ENCODE measurements at regions not wholly inside any gene's neighbourhood (a gene's known extent, or its start where the extent isn't known, plus 50 kb on each side); places are given as distances from the start of the nearest gene placed in this dataset.

DNA sequence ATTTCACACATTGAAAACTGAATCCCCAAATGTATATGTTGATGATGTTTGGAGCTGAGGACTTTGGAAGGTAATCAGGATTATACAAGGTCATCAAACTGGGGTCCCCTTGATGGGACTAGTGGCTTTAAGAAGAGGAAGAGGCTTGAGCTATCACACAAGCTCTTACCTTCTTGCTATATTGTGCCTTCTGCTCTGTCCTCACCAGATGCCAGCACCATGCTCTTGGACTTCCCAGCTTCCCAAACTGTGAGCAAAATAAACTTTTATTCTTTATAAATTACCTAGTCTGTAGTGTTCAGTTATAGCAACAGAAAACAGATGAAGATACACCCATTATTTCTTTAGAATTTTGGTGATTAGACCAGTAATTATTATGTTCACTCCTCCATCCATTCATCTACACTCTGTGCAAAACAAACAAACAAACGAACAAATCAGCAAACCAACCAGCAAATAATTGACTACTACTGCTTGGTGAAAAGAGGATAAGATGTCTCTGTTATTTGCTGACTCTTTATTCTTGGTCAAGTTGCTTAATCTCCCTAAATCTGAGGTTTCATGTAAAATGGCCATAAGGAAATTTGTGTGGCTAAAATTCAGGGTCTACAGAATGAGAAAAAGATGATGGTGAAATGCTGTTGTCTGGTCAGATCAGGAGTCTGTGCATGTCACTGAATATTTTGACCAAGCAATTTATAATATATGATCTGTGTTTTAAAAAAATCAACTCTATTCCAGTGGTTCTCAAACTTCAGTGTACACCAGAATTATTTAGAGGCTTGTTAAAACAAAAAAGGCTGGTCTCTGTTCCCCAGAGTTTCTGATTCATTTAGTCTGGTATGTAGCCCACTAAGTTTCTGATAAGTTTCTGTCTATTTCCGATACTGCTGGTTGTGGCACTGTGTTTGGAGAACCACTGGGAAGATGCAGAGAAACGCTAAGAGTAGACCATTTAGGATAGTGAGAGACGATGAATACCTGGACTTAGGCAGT, 854.1 kb downstream of the MAT2B start:
- DNase-seq (ENCODE audit: low read depth, low spot score) (no peak), FAIRE-seq (no peak)
- intact Hi-C loops (cut with micrococcal nuclease): no loop called here
- H3K4me3 ChIP-seq (replicated peaks in 1 of 3; ENCODE audit: insufficient read depth in 1 of 3, low read depth in 1 of 3, low read length in 3 of 3): no peak overlapping the region
- POLR2A ChIA-PET: no interaction called here
- H3K4me2 ChIP-seq (ENCODE audit: insufficient read depth, low read length): no peak overlapping the region
- no peaks in the 10 kb centered on the region for H3K9me1 ChIP-seq (replicated peaks; ENCODE audit: control insufficient read depth, extremely low read depth, insufficient read depth, low read length)
- no peak overlapping the region for H2AFZ ChIP-seq (ENCODE audit: low read depth, low read length)
- CTCF ChIA-PET: interaction anchor here (1.0 to 1.7 kb wide), 3 partner anchors 14 to 75 kb away, joined by 3 read pairs; no protein-coding TSS in a partner anchor
- H4K20me1 ChIP-seq (replicated peaks; ENCODE audit: control insufficient read depth, extremely low read depth, insufficient read depth, low read length): no peaks in the 10 kb centered on the region
- no peaks in the 10 kb centered on the region for H3K79me2 ChIP-seq (ENCODE audit: control insufficient read depth, insufficient read depth, low read length)
- no TSS peak for BruUV-seq (replicated peaks)
- dilution Hi-C loops (cut with MboI; ENCODE audit: extremely low pct_ligation_motif_present, low sequenced_read_pairs): no loop called here
- TF ChIP-seq, protein P1, sequence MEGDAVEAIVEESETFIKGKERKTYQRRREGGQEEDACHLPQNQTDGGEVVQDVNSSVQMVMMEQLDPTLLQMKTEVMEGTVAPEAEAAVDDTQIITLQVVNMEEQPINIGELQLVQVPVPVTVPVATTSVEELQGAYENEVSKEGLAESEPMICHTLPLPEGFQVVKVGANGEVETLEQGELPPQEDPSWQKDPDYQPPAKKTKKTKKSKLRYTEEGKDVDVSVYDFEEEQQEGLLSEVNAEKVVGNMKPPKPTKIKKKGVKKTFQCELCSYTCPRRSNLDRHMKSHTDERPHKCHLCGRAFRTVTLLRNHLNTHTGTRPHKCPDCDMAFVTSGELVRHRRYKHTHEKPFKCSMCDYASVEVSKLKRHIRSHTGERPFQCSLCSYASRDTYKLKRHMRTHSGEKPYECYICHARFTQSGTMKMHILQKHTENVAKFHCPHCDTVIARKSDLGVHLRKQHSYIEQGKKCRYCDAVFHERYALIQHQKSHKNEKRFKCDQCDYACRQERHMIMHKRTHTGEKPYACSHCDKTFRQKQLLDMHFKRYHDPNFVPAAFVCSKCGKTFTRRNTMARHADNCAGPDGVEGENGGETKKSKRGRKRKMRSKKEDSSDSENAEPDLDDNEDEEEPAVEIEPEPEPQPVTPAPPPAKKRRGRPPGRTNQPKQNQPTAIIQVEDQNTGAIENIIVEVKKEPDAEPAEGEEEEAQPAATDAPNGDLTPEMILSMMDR (IDR thresholded peaks at IDR 0.05; ENCODE audit: extremely low read depth in 1 of 2, insufficient read depth in 1 of 2, low read depth in 1 of 2, low read length in 2 of 2): no peak
- no peak for TF ChIP-seq GATA2 (IDR thresholded peaks at IDR 0.05; ENCODE audit: insufficient read depth, insufficient read length, low read depth, low read length)
- TF ChIP-seq POLR2A (IDR thresholded peaks at IDR 0.05; ENCODE audit: low read depth, low read length): no peak
- TF ChIP-seq, protein P2, sequence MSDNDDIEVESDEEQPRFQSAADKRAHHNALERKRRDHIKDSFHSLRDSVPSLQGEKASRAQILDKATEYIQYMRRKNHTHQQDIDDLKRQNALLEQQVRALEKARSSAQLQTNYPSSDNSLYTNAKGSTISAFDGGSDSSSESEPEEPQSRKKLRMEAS (IDR thresholded peaks at IDR 0.05; ENCODE audit: insufficient read depth, insufficient read length): no peak
- no peak for TF ChIP-seq JUN (IDR thresholded peaks at IDR 0.05; ENCODE audit: borderline replicate concordance, insufficient read depth, insufficient read length, low read depth)
- no peak for TF ChIP-seq FOS (IDR thresholded peaks at IDR 0.05; ENCODE audit: borderline replicate concordance, insufficient read depth, low read length)
- no peak for TF ChIP-seq POLR2AphosphoS5 (IDR thresholded peaks at IDR 0.05; ENCODE audit: insufficient read depth, low read depth, low read length)
- TF ChIP-seq MYC (IDR thresholded peaks at IDR 0.05; ENCODE audit: low read depth, low read length): no peak
- no peak for TF ChIP-seq EZH2 (IDR thresholded peaks at IDR 0.05; ENCODE audit: borderline replicate concordance, low read depth, low read length, severe bottlenecking)
- H3K36me3 ChIP-seq (ENCODE audit: control insufficient read depth in 2 of 2, extremely low read depth in 1 of 2, insufficient read depth in 2 of 2, low read length in 2 of 2): no peaks in the 10 kb centered on the region
- no peak overlapping the region for H3K9ac ChIP-seq (replicated peaks; ENCODE audit: extremely low read depth, insufficient read depth, low read length)
- no peaks in the 10 kb centered on the region for H3K4me1 ChIP-seq (ENCODE audit: control insufficient read depth, extremely low read depth, insufficient read depth, low read length)
- H3K27ac ChIP-seq (ENCODE audit: insufficient read depth, low read depth, low read length): no peak overlapping the region
- H3K9me3 ChIP-seq (replicated peaks; ENCODE audit: control insufficient read depth, insufficient read depth, low read length): no peaks in the 10 kb centered on the region
- H3K27me3 ChIP-seq (ENCODE audit: control insufficient read depth in 2 of 2, insufficient read depth in 2 of 2, low read length in 2 of 2): no peaks in the 10 kb centered on the region

All from endothelial cell of umbilical vein (primary cell).